GM18517 (cell line): ENCODE measurements at regions not wholly inside any gene's neighbourhood (a gene's known extent, or its start where the extent isn't known, plus 50 kb on each side); places are given as distances from the start of the nearest gene placed in this dataset.

Experiments
- ATAC-seq: cut with Tn5 transposase; IDR thresholded peaks from one replicate; pipeline ENCODE4 v1.9.1; 2021; ENCODE audit warnings: mild to moderate bottlenecking, moderate library complexity; ENCODE audit not compliant: unreplicated experiment

GRCh38 chr2:57893786-57894185 is 152.8 kb upstream of the VRK2 start:
- no peak for ATAC-seq

GRCh38 chr2:57894381-57894780 is 152.2 kb upstream of the VRK2 start:
- no peak for ATAC-seq

GRCh38 chr2:57897920-57898319 is 148.7 kb upstream of the VRK2 start:
- no peak for ATAC-seq

GRCh38 chr2:57899898-57900297 is 146.7 kb upstream of the VRK2 start:
- ATAC-seq = no peak

GRCh38 chr2:57902578-57902977 is 144.0 kb upstream of the VRK2 start:
- ATAC-seq = no peak

- ATAC-seq = peak; percentile 71
Observed at GRCh38 chr2:57906152-57906732, 140.4 kb upstream of the VRK2 start.

GRCh38 chr2:57907411-57907810 is 139.2 kb upstream of the VRK2 start:
- ATAC-seq = no peak

- ATAC-seq = peak; percentile 81
Observed at GRCh38 chr2:57908736-57909161, 137.9 kb upstream of the VRK2 start.

- ATAC-seq = no peak
Observed at GRCh38 chr2:57918126-57918525, 128.5 kb upstream of the VRK2 start.

GRCh38 chr2:57920342-57920939 is 126.2 kb upstream of the VRK2 start:
- ATAC-seq = no peak

GRCh38 chr2:57934659-57935058 is 111.9 kb upstream of the VRK2 start:
- no peak for ATAC-seq

- ATAC-seq = no peak
Observed at GRCh38 chr2:57936216-57936615, 110.4 kb upstream of the VRK2 start.

GRCh38 chr2:57937456-57937855 is 109.2 kb upstream of the VRK2 start:
- ATAC-seq = no peak

GRCh38 chr2:57941816-57942215 is 104.8 kb upstream of the VRK2 start:
- no peak for ATAC-seq

- ATAC-seq = no peak
Observed at GRCh38 chr2:57943315-57943714, 103.3 kb upstream of the VRK2 start.

GRCh38 chr2:57947398-57947797 is 99.2 kb upstream of the VRK2 start:
- ATAC-seq = no peak

- ATAC-seq = no peak
Observed at GRCh38 chr2:57954020-57954419, 92.6 kb upstream of the VRK2 start.

GRCh38 chr2:57957238-57957637 is 89.4 kb upstream of the VRK2 start:
- ATAC-seq = no peak

GRCh38 chr2:57959390-57959789 is 87.2 kb upstream of the VRK2 start:
- ATAC-seq = no peak

- no peak for ATAC-seq
Observed at GRCh38 chr2:57962861-57963260, 83.7 kb upstream of the VRK2 start.

- no peak for ATAC-seq
Observed at GRCh38 chr2:57965219-57965618, 81.4 kb upstream of the VRK2 start.

GRCh38 chr2:57965961-57966360 is 80.6 kb upstream of the VRK2 start:
- no peak for ATAC-seq

GRCh38 chr2:57973621-57974186 is 72.9 kb upstream of the VRK2 start:
- peak; percentile 61 for ATAC-seq
